ENCODE measurements at regions not wholly inside any gene's neighbourhood (a gene's known extent, or its start where the extent isn't known, plus 50 kb on each side); places are given as distances from the start of the nearest gene placed in this dataset.

GRCh38 chr10:7000061-7000460 lies 410.8 kb downstream of the SFMBT2 start:
- TF ChIP-seq CTCF (conservative IDR thresholded peaks at IDR 0.05; ENCODE audit: low read length): no peak
- TF ChIP-seq EZH2phosphoT487 (IDR thresholded peaks at IDR 0.05; ENCODE audit: borderline replicate concordance): no peak

All from Loucy (cell line).